Neural crest cell (in vitro differentiated cells): ENCODE measurements at regions not wholly inside any gene's neighbourhood (a gene's known extent, or its start where the extent isn't known, plus 50 kb on each side); places are given as distances from the start of the nearest gene placed in this dataset.
"Not testable (repeated sequence)": the region's sequence is repeated elsewhere in the genome, so short reads cannot be mapped to it uniquely, and the experiment has no call there.

Experiments
- DNase-seq: peaks from one replicate; pipeline ENCODE4 v3.0.0; 2021; ENCODE audit warnings: low read depth, mixed read lengths, low spot score
- H3K27ac Mint-ChIP-seq: one replicate; pipeline ENCODE4 v1.8.0; 2021; ENCODE audit warnings: mild to moderate bottlenecking, mixed read lengths; ENCODE audit not compliant: unreplicated experiment
- H3K27me3 Mint-ChIP-seq: 2 replicates; pipeline ENCODE4 v1.8.0; 2021; ENCODE audit warnings: low read depth, mild to moderate bottlenecking, mixed read lengths
- H3K36me3 Mint-ChIP-seq: 2 replicates; pipeline ENCODE4 v1.8.0; 2021; ENCODE audit warnings: low read depth, mild to moderate bottlenecking, mixed read lengths
- H3K4me1 Mint-ChIP-seq: 2 replicates; pipeline ENCODE4 v1.8.0; 2021; ENCODE audit warnings: mixed read lengths
- H3K4me3 Mint-ChIP-seq: one replicate; pipeline ENCODE4 v1.8.0; 2021; ENCODE audit warnings: mild to moderate bottlenecking, mixed read lengths
- H3K9me3 Mint-ChIP-seq: 2 replicates; pipeline ENCODE4 v1.8.0; 2021; ENCODE audit warnings: mixed read lengths
- TF ChIP-seq, protein P1 (sequence below): fragments of 200-600 bp; sonication (generic); conservative IDR thresholded peaks from 2 replicates; pipeline ENCODE4 v1.5.0; 2021; ENCODE audit warnings: antibody characterized with exemption, mild to moderate bottlenecking

DNA sequence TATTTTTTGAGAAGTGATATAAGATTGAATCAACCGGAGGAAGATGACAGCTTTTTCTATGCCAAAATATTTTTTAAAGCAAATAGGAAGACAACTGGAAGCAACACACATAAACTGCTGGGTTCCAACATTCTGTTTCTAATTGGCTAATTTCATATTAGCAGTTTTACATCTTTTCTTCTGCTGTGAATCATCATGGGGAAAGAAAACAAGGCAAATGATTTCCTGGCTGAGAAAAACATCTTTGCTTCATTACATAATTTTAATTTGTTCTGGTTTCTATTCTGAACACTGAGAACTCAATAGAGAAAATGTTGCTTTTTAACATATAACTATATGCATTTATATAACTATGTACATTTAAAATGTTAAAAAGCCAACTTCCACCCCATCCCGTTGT is 2518.5 kb downstream of the ARAP2 start:
- Mint-ChIP-seq H3K27me3 (no peaks in the 10 kb centered on the region), H3K9me3 (peaks cover 3% of the 10 kb centered on the region), H3K27ac (no peak overlapping the region), H3K4me1 (no peaks in the 10 kb centered on the region), H3K36me3 (no peaks in the 10 kb centered on the region), H3K4me3 (no peak overlapping the region)
- DNase-seq, result no peak
- TF ChIP-seq, protein P1, sequence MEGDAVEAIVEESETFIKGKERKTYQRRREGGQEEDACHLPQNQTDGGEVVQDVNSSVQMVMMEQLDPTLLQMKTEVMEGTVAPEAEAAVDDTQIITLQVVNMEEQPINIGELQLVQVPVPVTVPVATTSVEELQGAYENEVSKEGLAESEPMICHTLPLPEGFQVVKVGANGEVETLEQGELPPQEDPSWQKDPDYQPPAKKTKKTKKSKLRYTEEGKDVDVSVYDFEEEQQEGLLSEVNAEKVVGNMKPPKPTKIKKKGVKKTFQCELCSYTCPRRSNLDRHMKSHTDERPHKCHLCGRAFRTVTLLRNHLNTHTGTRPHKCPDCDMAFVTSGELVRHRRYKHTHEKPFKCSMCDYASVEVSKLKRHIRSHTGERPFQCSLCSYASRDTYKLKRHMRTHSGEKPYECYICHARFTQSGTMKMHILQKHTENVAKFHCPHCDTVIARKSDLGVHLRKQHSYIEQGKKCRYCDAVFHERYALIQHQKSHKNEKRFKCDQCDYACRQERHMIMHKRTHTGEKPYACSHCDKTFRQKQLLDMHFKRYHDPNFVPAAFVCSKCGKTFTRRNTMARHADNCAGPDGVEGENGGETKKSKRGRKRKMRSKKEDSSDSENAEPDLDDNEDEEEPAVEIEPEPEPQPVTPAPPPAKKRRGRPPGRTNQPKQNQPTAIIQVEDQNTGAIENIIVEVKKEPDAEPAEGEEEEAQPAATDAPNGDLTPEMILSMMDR, result no peak

DNA sequence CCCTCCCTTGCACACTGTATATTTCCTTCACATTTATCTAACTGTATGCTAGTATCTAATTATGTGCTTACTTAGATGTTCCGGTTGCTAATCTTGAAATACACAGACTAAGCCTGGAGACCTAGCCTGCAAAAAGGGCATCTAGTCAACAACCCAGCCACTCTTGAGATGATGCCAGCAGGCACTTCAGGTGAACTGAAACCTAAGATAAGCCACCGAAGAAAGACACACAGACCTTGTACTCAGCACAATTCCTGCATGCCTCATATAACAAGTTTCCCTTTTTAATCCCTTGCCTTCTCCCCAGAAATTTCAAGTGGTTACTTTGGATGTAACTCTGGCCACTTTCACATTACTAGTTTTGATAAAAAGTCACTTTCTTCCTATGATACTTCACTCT is 2506.6 kb downstream of the ARAP2 start:
- H3K4me3 Mint-ChIP-seq, result no peak overlapping the region
- H3K9me3 Mint-ChIP-seq, result peaks cover 6% of the 10 kb centered on the region
- TF ChIP-seq, protein P1, result no peak
- no peak for DNase-seq
- no peak overlapping the region for H3K27ac Mint-ChIP-seq
- H3K4me1 Mint-ChIP-seq, result no peaks in the 10 kb centered on the region
- no peaks in the 10 kb centered on the region for H3K36me3 Mint-ChIP-seq
- no peaks in the 10 kb centered on the region for H3K27me3 Mint-ChIP-seq

DNA sequence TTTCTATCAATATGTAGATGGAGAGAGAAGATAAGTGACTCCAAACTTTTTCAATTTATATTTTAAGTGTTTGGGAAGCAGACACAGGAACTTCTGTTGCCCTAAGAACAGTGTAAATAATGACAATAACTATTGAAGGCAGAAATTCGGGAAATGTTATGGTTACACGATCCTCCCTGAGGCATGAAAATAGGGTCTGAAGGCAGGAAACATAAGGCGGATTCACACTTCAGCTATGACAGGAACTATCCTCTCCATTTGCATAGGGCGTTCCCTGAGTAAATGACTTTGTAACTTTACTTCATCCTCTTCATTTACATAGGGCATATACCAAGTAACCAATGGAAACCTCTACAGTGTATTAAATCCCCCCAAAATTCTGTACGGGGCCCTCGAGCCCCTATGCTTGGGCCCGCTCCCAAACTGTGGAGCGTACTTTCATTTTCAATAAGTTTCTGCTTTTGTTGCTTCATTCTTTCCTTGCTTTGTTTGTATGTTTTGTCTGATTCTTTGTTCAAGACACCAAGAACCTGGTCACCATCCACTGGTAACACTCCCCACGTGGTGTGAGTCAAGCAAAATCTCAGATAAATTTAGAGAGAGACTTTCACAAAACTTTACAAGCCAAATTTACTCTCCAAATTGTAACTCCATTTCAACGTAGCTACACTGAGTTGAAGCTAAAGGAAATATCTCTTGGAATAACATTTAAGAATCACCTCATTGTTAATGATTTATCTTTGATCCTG is 2504.3 kb downstream of the ARAP2 start:
- H3K27me3 Mint-ChIP-seq, result no peaks in the 10 kb centered on the region

DNA sequence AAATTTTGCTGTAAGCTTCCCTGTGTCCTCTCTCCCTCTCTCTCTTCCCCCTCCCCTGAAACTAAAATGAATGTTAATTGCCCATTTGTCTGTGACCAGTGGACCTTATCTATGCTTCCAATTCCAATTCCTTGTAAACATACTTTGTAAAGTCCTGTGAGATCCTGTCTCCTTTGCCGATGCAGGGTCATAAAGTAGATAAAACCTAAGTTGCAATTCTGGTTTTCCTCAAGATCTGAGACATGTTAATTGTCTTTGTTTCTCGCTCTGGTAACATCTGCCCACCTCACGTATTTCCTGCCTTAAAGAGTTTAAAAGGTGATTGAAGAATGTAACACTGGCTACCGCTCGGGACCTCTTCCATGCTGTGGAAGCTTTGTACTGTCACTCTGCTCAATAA is 2503.4 kb downstream of the ARAP2 start:
- H3K4me1 Mint-ChIP-seq, H3K27me3 Mint-ChIP-seq, H3K36me3 Mint-ChIP-seq, H3K27ac Mint-ChIP-seq, H3K4me3 Mint-ChIP-seq, DNase-seq, H3K9me3 Mint-ChIP-seq: not testable (repeated sequence)

More for the DNA sequence above, 2504.3 kb downstream of the ARAP2 start:
- no peaks in the 10 kb centered on the region for H3K36me3 Mint-ChIP-seq
- TF ChIP-seq, protein P1, result no peak
- peaks cover 3% of the 10 kb centered on the region for H3K9me3 Mint-ChIP-seq
- no peak overlapping the region for H3K4me3 Mint-ChIP-seq
- DNase-seq, result no peak
- no peak overlapping the region for H3K27ac Mint-ChIP-seq
- H3K4me1 Mint-ChIP-seq, result no peaks in the 10 kb centered on the region

DNA sequence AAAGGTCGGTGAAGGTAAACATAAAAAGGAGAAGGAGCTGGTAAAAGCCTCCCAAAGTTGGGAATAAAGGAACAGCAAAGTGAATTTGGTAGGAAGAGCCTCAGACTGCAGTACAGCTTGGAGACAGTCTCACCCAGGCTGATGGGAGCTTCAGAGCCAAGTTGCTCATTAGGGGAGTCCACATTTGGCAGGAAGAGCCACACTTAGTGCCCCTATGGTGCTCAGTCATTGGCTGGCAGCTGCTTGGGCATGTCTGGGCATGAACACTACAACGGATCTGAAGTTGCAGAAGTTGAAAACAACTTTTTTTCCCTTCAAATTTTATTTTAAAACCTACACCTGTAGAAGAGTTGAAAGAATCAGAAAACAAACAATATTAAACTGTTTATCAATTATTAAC is 2497.3 kb downstream of the ARAP2 start:
- TF ChIP-seq, protein P1, result no peak
- no peak overlapping the region for H3K4me3 Mint-ChIP-seq
- no peak for DNase-seq

DNA sequence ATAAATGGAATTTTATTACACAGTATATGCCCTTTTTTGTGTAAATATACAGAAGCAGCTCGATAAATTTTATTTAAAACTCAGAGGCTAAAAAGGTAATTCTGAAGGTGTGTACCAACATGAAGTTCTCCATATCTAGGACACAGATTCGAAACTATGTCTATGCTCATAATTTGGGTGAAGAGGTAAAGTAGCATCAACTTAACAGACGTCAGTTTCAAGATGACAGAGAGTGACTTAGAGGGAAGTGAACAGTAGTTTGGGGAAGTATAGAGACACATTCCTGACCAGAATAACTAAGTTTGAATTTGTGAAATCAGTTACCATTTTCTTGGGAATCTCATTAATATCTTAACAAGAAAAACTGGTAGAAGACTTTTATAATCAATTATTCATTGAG is 2493.3 kb downstream of the ARAP2 start:
- no peaks in the 10 kb centered on the region for H3K4me1 Mint-ChIP-seq
- H3K27ac Mint-ChIP-seq, result no peak overlapping the region
- H3K36me3 Mint-ChIP-seq, result no peaks in the 10 kb centered on the region
- no peaks in the 10 kb centered on the region for H3K9me3 Mint-ChIP-seq
- TF ChIP-seq, protein P1, result no peak
- no peak for DNase-seq
- no peaks in the 10 kb centered on the region for H3K27me3 Mint-ChIP-seq
- no peak overlapping the region for H3K4me3 Mint-ChIP-seq

More for the DNA sequence above, 2497.3 kb downstream of the ARAP2 start:
- Mint-ChIP-seq H3K36me3 (no peaks in the 10 kb centered on the region), H3K27ac (no peak overlapping the region), H3K9me3 (peaks cover 3% of the 10 kb centered on the region), H3K27me3 (no peaks in the 10 kb centered on the region), H3K4me1 (no peaks in the 10 kb centered on the region)
